GM23338 (cell line): ENCODE measurements at regions not wholly inside any gene's neighbourhood (a gene's known extent, or its start where the extent isn't known, plus 50 kb on each side); places are given as distances from the start of the nearest gene placed in this dataset.

ENCODE experiments used
- ATAC-seq: fragments of 200-7000 bp; cut with Tn5 transposase; 3 replicates; pipeline ENCODE4 v1.9.1; 2020
- DNase-seq: peaks from one replicate; pipeline ENCODE4 v3.0.0-alpha.2; 2015; ENCODE audit warnings: low spot score
- H2AFZ ChIP-seq: fragments of 200-600 bp; sonication (generic); 2 replicates; pipeline ENCODE4 v1.8.0; 2016; ENCODE audit warnings: antibody characterized with exemption, mild to moderate bottlenecking, moderate library complexity
- H3F3A ChIP-seq: fragments of 200-600 bp; sonication (generic); replicated peaks from 2 replicates; pipeline ENCODE4 v1.8.0; 2017; ENCODE audit warnings: antibody characterized with exemption, mixed run types, low read depth
- H3K27ac ChIP-seq: fragments of 200-600 bp; sonication (generic); 2 replicates; pipeline ENCODE4 v1.6.1; 2016; ENCODE audit warnings: low read depth
- H3K27me3 ChIP-seq: fragments of 200-600 bp; sonication (generic); 2 replicates; pipeline ENCODE4 v1.8.0; 2016; ENCODE audit warnings: mild to moderate bottlenecking, mixed run types, moderate library complexity; ENCODE audit not compliant: insufficient read depth
- H3K36me3 ChIP-seq: fragments of 200-600 bp; sonication (generic); 2 replicates; pipeline ENCODE4 v1.8.0; 2016; ENCODE audit warnings: mild to moderate bottlenecking; ENCODE audit not compliant: insufficient read depth
- H3K4me1 ChIP-seq: fragments of 200-600 bp; sonication (generic); 2 replicates; pipeline ENCODE4 v1.8.0; 2016; ENCODE audit warnings: mild to moderate bottlenecking, moderate library complexity; ENCODE audit not compliant: insufficient read depth
- H3K4me2 ChIP-seq: fragments of 200-600 bp; sonication (generic); 2 replicates; pipeline ENCODE4 v1.7.1; 2017; ENCODE audit warnings: mixed run types
- H3K4me3 ChIP-seq: fragments of 200-600 bp; sonication (generic); 2 replicates; pipeline ENCODE4 v1.6.1; 2016; ENCODE audit warnings: mixed run types
- H3K79me2 ChIP-seq: fragments of 200-600 bp; sonication (generic); replicated peaks from 2 replicates; pipeline ENCODE4 v1.8.0; 2017; ENCODE audit warnings: mild to moderate bottlenecking; ENCODE audit not compliant: insufficient read depth
- H3K9me2 ChIP-seq: fragments of 200-600 bp; sonication (generic); 2 replicates; pipeline ENCODE4 v1.8.0; 2017; ENCODE audit not compliant: insufficient read depth
- H4K20me1 ChIP-seq: fragments of 200-600 bp; sonication (generic); replicated peaks from 2 replicates; pipeline ENCODE4 v1.8.0; 2017; ENCODE audit warnings: mild to moderate bottlenecking; ENCODE audit not compliant: insufficient read depth
- H3K27ac Mint-ChIP-seq: 2 replicates; pipeline ENCODE4 v1.8.0; 2020; ENCODE audit warnings: inconsistent platforms, mild to moderate bottlenecking, moderate library complexity, mixed read lengths
- H3K27me3 Mint-ChIP-seq: 3 replicates; pipeline ENCODE4 v1.8.0; 2022; ENCODE audit warnings: low read depth, mild to moderate bottlenecking, moderate library complexity, mixed read lengths, inconsistent platforms; ENCODE audit not compliant: insufficient read depth, poor library complexity
- H3K36me3 Mint-ChIP-seq: 3 replicates; pipeline ENCODE4 v1.8.0; 2021; ENCODE audit warnings: low read depth, mild to moderate bottlenecking, inconsistent platforms, moderate library complexity, mixed read lengths
- H3K4me1 Mint-ChIP-seq: 3 replicates; pipeline ENCODE4 v1.8.0; 2020; ENCODE audit warnings: mild to moderate bottlenecking, inconsistent platforms, mixed read lengths
- H3K4me3 Mint-ChIP-seq: 3 replicates; pipeline ENCODE4 v1.8.0; 2021; ENCODE audit warnings: moderate library complexity, mild to moderate bottlenecking, inconsistent platforms, mixed read lengths
- H3K9me3 Mint-ChIP-seq: 3 replicates; pipeline ENCODE4 v1.8.0; 2020; ENCODE audit warnings: moderate library complexity, mild to moderate bottlenecking, inconsistent platforms, mixed read lengths
- CREB1 ChIP-seq: fragments of 250-450 bp; sonication (Bioruptor Pico); IDR thresholded peaks from 2 replicates; pipeline ENCODE4 v1.5.0; 2020; ENCODE audit warnings: low read depth, mild to moderate bottlenecking, moderate library complexity
- EZH2 ChIP-seq: fragments of 200-600 bp; sonication (generic); IDR thresholded peaks from one replicate; pipeline ENCODE4 v1.8.0; 2017; ENCODE audit warnings: antibody characterized with exemption, mild to moderate bottlenecking, low read depth; ENCODE audit not compliant: unreplicated experiment
- EZH2phosphoT487 ChIP-seq: fragments of 200-600 bp; sonication (generic); IDR thresholded peaks from one replicate; pipeline ENCODE4 v1.8.1; 2018; ENCODE audit warnings: antibody characterized with exemption; ENCODE audit not compliant: unreplicated experiment
- JUNB ChIP-seq: IDR thresholded peaks from one replicate; pipeline ENCODE4 v1.6.1; 2016; ENCODE audit warnings: antibody characterized with exemption; ENCODE audit not compliant: unreplicated experiment
- NANOG ChIP-seq: IDR thresholded peaks from 2 replicates; pipeline ENCODE4 v1.6.1; 2016; ENCODE audit warnings: antibody characterized with exemption, borderline replicate concordance
- POLR2AphosphoS5 ChIP-seq: IDR thresholded peaks from 2 replicates; pipeline ENCODE4 v1.6.1; 2016; ENCODE audit warnings: antibody characterized with exemption, low read depth
- ZNF114 ChIP-seq: fragments of 250-450 bp; sonication (Bioruptor Pico); IDR thresholded peaks from 2 replicates; pipeline ENCODE4 v1.5.0; 2020; ENCODE audit warnings: mild to moderate bottlenecking, moderate library complexity
- ZNF331 ChIP-seq: fragments of 250-450 bp; sonication (Bioruptor Pico); IDR thresholded peaks from 2 replicates; pipeline ENCODE4 v1.5.0; 2020; ENCODE audit warnings: low read depth, mild to moderate bottlenecking, moderate library complexity
- TF ChIP-seq, protein P1 (sequence below): fragments of 250-450 bp; sonication (Bioruptor Pico); IDR thresholded peaks from 2 replicates; pipeline ENCODE4 v1.5.0; 2020; ENCODE audit warnings: mild to moderate bottlenecking, moderate library complexity
- TF ChIP-seq, protein P2 (sequence below), 2 experiments: fragments of 200-600 bp in 1 of 2; sonication (generic) in 1 of 2; conservative IDR thresholded peaks; 2 replicates each; pipeline versions ENCODE4 v1.5.1 to v1.6.1; 2016 to 2017; ENCODE audit warnings: antibody characterized with exemption in 2 of 2, low read depth in 2 of 2, mild to moderate bottlenecking in 2 of 2, moderate library complexity in 1 of 2

DNA sequence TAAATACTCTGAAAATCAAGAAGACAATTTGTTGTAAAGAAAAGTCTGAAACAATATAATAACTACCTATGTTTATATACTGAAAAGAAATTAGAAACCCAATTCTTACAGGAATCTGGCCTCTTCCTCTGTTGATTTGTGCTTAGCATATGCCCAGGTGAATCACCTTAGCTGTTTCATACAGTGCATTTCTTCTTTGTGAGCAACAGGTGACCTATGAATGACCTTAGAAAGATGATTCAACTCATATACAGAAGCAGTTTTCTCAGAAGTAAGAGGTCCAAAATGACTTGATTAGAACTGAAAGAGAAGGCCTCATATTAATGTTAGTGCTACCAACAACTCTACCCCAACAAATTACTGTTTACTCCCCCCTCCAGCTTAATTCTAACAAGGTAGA is 419.5 kb upstream of the ID4 start (continued):
- TF ChIP-seq EZH2phosphoT487 = no peak
- no peak for TF ChIP-seq NANOG
- no peak for TF ChIP-seq ZNF331 (CRISPR knock-in tag)
- no peak for TF ChIP-seq CREB1 (CRISPR knock-in tag)
- TF ChIP-seq JUNB = no peak
- TF ChIP-seq, protein P1, sequence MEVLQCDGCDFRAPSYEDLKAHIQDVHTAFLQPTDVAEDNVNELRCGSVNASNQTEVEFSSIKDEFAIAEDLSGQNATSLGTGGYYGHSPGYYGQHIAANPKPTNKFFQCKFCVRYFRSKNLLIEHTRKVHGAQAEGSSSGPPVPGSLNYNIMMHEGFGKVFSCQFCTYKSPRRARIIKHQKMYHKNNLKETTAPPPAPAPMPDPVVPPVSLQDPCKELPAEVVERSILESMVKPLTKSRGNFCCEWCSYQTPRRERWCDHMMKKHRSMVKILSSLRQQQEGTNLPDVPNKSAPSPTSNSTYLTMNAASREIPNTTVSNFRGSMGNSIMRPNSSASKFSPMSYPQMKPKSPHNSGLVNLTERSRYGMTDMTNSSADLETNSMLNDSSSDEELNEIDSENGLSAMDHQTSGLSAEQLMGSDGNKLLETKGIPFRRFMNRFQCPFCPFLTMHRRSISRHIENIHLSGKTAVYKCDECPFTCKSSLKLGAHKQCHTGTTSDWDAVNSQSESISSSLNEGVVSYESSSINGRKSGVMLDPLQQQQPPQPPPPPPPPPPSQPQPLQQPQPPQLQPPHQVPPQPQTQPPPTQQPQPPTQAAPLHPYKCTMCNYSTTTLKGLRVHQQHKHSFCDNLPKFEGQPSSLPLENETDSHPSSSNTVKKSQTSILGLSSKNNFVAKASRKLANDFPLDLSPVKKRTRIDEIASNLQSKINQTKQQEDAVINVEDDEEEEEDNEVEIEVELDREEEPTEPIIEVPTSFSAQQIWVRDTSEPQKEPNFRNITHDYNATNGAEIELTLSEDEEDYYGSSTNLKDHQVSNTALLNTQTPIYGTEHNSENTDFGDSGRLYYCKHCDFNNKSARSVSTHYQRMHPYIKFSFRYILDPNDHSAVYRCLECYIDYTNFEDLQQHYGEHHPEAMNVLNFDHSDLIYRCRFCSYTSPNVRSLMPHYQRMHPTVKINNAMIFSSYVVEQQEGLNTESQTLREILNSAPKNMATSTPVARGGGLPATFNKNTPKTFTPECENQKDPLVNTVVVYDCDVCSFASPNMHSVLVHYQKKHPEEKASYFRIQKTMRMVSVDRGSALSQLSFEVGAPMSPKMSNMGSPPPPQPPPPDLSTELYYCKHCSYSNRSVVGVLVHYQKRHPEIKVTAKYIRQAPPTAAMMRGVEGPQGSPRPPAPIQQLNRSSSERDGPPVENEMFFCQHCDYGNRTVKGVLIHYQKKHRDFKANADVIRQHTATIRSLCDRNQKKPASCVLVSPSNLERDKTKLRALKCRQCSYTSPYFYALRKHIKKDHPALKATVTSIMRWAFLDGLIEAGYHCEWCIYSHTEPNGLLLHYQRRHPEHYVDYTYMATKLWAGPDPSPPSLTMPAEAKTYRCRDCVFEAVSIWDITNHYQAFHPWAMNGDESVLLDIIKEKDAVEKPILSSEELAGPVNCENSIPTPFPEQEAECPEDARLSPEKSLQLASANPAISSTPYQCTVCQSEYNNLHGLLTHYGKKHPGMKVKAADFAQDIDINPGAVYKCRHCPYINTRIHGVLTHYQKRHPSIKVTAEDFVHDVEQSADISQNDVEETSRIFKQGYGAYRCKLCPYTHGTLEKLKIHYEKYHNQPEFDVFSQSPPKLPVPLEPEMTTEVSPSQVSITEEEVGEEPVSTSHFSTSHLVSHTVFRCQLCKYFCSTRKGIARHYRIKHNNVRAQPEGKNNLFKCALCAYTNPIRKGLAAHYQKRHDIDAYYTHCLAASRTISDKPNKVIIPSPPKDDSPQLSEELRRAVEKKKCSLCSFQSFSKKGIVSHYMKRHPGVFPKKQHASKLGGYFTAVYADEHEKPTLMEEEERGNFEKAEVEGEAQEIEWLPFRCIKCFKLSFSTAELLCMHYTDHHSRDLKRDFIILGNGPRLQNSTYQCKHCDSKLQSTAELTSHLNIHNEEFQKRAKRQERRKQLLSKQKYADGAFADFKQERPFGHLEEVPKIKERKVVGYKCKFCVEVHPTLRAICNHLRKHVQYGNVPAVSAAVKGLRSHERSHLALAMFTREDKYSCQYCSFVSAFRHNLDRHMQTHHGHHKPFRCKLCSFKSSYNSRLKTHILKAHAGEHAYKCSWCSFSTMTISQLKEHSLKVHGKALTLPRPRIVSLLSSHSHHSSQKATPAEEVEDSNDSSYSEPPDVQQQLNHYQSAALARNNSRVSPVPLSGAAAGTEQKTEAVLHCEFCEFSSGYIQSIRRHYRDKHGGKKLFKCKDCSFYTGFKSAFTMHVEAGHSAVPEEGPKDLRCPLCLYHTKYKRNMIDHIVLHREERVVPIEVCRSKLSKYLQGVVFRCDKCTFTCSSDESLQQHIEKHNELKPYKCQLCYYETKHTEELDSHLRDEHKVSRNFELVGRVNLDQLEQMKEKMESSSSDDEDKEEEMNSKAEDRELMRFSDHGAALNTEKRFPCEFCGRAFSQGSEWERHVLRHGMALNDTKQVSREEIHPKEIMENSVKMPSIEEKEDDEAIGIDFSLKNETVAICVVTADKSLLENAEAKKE = no peak
- TF ChIP-seq POLR2AphosphoS5 = no peak
- TF ChIP-seq EZH2 = no peak

DNA sequence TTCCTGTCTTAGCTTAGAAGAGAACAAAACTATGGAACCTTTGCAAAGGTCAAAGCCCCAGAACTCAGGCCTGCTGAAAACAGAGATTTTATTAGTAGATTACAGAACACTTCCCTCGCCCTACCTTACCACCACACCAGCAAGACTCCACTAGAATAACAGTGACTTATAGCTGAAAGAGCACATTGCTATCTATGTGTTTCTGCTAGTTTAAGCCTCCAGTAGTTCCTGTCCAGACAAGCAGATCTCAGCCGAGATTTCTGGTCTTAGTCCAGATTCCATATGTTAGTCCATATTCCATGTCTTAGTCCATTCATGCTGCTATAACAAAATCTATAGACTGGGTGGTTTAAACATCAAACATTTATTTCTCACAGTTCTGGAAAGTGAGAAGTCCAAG is 412.3 kb upstream of the ID4 start:
- H3K4me3 Mint-ChIP-seq = no peak overlapping the region
- Histone ChIP-seq H3F3A (no peaks in the 10 kb centered on the region), H2AFZ (peak overlapping the region; percentile 25; the same call in 1 of the 2 replicates), H3K4me3 (no peak overlapping the region), H3K36me3 (no peaks in the 10 kb centered on the region; the same call in 1 of the 2 replicates), H3K9me2 (0 out of 2 replicates have a peak, but pooled peaks cover 6% of the 10 kb centered on the region), H3K4me2 (no peak overlapping the region), H3K4me1 (no peaks in the 10 kb centered on the region), H3K27ac (no peak overlapping the region), H3K79me2 (no peaks in the 10 kb centered on the region), H4K20me1 (no peaks in the 10 kb centered on the region), H3K27me3 (no peaks in the 10 kb centered on the region)
- H3K9me3 Mint-ChIP-seq = peaks cover 2% of the 10 kb centered on the region; the same call in 2 of the 3 replicates
- no peaks in the 10 kb centered on the region for H3K36me3 Mint-ChIP-seq
- H3K4me1 Mint-ChIP-seq = peaks cover 7% of the 10 kb centered on the region; the same call in 1 of the 3 replicates
- peaks cover 2% of the 10 kb centered on the region for H3K27me3 Mint-ChIP-seq
- ATAC-seq = no peak
- H3K27ac Mint-ChIP-seq = no peak overlapping the region
- no peak for DNase-seq
- TF ChIP-seq, protein P2, sequence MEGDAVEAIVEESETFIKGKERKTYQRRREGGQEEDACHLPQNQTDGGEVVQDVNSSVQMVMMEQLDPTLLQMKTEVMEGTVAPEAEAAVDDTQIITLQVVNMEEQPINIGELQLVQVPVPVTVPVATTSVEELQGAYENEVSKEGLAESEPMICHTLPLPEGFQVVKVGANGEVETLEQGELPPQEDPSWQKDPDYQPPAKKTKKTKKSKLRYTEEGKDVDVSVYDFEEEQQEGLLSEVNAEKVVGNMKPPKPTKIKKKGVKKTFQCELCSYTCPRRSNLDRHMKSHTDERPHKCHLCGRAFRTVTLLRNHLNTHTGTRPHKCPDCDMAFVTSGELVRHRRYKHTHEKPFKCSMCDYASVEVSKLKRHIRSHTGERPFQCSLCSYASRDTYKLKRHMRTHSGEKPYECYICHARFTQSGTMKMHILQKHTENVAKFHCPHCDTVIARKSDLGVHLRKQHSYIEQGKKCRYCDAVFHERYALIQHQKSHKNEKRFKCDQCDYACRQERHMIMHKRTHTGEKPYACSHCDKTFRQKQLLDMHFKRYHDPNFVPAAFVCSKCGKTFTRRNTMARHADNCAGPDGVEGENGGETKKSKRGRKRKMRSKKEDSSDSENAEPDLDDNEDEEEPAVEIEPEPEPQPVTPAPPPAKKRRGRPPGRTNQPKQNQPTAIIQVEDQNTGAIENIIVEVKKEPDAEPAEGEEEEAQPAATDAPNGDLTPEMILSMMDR (conservative IDR thresholded peaks at IDR 0.05; ENCODE audit: low read depth in 2 of 2) = no peak
- TF ChIP-seq POLR2AphosphoS5 = no peak
- TF ChIP-seq ZNF114 = no peak
- TF ChIP-seq NANOG = no peak
